UCSD-AML1 (cell line): ENCODE measurements at regions not wholly inside any gene's neighbourhood (a gene's known extent, or its start where the extent isn't known, plus 50 kb on each side); places are given as distances from the start of the nearest gene placed in this dataset.

Experiments
- DNase-seq: peaks from one replicate; lab custom pipeline; 2025; ENCODE audit not compliant: unreplicated experiment; lab: John Stamatoyannopoulos, UW

DNA sequence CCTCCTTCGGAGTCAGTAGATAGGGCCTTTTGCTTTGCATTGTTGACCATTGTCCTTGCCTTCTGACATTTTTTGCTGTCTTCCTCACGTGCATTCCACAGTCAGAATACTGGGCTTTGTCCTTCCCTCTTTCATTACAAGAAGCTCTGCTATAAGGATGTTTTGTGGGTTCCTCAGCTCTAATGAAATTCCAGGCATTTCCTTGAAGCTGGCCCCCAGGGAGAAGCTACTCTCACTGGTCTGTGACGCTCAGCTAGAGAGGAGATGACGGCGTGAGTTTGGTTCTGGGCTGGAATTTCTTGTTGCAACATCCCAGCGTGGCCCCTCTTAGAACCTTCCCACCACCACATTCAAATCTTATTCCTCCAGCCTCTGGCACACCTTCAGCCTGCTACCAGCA is 210.2 kb downstream of the TJP1 start:
- no peak for DNase-seq

DNA sequence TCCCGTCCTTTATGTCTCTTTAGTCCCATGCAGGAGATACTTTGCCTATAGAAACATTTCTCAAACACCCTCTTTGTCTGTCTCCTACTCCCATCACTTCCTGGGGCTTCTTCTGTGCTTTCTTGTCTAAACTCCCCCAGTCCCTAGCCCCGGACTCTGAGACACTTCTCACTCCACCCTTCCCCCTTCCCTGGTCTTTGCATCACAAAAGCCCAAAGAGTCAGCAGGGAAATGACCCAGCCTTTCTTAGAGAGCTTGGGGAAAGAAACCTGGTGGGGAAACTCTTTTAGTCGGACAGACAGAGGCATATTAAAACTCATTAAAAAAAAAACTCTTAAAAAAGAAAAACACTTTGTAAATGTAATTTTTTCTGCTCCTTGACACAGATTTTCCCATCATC is 211.2 kb downstream of the TJP1 start:
- DNase-seq = no peak

DNA sequence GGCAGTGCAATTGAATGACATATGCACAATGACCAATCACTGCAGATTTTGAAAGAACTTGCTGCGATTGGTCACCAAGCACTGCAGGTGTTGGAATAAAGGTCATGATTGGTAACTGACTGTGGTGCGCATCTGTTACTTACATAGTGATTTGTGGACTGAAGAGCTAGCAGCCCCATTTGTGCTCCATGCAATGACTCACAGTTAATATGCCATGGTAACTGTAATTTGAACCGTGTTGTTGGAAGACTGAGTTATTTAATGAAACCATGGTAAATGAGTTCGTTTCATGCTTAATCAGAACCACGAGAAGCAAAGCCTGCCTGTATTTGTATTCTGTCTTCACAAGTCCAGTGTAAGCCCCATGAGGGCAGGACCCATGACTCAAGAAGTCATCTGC is 220.5 kb downstream of the TJP1 start:
- no peak for DNase-seq

DNA sequence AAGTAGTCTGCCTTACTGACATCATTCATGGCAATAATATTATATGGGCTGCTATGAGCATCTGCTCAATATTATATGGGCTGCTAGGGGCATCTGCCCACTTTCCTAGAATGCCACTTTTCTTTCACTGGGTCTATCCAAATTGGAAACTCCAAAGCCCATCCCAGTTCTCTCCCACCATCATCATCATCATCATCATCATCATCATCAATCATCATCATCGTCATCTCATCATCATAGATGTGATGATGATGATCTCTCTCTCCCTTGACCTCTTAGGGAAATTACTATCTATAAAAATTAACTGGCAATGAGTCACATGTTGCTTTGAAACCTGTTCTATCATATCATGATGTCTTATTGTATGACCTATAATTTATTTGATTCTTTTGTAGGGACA is 222.0 kb downstream of the TJP1 start:
- DNase-seq = no peak

DNA sequence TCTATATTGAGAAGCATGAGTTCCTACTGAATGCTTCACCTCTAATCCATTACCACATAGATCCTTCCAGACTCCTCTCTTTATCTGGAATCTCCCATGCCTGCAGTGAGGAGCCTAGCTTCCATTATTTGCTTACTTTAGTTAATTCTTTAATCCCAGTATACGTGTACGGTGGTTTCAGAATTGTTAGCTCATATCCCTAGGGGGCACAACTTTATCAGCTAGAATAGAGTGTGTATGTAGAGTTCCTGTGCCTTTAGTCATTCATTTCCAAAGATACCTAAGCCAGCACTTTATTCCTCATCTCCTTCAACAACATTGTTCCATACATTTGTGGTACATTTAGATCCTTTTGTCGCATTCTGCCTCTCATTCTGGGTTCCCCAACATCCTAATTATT is 226.0 kb downstream of the TJP1 start:
- no peak for DNase-seq

DNA sequence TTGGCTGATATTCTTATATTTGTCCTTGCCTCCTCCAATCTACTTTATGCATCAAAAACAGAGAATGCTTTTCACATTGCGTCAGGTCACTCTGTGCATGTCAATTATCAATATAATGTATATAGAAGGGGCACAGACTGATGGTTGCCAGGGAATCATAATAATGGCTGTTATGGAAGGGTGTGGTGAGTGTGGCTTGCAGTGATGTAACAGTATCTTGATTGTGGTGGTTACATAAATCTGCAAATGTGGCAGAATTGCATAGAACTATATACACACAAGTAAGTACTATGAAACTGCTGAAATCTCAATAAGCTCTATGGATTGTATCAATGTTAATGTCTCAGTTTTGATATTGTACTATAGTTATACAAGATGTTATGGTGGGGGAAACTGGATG is 228.6 kb downstream of the TJP1 start:
- DNase-seq = no peak

DNA sequence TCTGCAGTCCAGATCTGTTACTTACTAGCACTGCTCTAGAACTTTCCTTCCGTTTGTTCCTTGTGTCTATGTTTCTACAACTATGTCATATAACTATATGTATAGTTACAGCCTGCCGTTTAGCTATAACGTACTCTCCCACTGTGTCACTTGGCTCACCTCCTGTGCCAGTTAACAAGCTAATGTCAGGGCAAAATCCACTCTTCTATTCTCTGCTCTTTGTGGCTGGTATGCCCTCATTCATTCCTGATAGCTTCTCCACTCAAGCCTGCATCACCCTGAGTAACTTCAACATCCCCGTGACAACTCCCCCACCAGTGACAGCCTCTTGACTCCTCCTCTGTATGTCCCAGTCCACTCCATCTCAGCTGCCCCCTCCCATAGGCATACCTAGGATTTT is 229.2 kb downstream of the TJP1 start:
- no peak for DNase-seq

DNA sequence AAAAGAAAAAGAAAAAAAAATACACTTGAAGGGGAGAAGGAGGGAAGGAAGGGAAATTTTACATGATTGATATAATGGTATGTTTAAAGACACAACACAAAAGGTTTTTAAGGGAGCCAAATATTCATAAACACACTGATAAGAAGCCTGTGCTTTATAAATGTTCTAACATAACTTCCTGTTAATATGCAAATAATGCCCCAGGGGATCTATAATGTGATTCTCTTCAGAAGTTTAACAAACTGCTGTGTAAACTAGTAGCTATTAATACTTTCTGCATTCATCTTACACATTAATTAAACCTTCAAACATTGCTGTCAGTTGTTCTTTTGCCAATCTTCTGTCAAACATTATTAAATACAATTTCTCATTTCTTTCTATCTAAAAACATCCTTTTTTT is 231.6 kb downstream of the TJP1 start:
- no peak for DNase-seq

DNA sequence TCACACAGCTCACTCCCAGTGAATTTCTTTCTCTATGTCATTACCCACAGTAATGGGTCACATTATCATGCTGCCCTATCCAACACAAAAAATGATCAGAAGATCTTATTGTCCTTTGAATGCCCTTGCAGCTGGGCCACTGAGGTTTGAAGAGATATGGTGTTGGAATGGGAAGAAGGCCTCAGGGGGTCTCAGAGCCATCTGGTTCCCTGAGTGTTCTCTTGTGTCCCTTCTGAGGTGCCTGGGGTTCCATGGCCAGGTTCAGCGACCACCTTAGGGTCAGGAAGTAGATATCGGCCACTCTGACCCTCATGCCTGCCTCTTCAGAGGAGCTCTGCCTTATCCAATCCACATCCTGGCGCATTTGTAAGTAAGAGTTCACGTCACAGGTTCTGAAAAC is 232.3 kb downstream of the TJP1 start:
- DNase-seq = no peak

DNA sequence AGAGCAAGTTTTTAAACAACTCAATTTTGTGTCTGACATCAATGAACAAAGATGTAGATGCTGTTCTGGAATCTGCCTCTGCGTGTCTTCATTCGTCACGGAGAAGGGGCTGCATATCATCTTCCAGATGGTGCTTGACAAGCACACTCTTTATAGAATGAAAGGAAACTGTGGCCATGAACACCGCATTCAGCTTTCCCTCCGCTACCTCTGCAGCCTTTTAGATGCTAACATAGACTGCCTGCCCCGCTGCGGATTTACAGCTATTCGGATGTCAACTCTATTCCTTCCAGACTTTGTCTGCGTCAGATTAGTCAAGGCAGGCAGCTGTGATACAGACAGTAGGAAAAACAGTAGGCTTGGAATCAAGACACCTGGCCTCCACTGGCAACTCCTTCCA is 232.9 kb downstream of the TJP1 start:
- no peak for DNase-seq

DNA sequence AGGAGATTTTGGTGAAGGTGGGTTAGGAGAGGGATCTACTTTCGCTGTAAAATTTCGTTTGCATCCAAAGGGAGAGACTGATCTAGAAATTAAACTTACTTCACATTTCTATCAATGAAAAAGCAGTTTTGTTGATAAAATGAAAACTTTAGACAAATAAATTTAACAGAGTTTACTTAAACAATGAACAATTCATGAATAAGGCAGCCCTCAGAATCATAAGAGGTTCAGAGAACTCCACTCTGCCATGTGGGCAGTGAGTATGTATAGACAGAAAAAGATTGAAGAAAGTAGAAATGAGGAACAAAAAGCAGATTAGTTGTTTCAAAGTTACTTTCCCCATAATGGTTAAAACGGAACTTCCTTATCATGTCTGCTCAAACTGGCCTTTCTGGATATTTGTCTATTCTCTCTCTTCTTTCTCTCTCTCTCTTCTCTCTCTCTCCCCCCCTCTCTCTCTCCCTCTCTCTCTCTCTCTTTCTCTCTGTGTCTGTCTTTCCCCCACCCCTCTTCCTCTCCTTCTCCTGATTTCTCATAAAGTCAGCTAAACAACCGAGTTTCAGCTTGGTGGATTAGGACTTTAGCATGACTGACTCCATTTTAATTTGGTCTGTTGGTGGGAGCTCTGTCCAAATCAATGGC is 248.9 kb downstream of the TJP1 start:
- DNase-seq = no peak

DNA sequence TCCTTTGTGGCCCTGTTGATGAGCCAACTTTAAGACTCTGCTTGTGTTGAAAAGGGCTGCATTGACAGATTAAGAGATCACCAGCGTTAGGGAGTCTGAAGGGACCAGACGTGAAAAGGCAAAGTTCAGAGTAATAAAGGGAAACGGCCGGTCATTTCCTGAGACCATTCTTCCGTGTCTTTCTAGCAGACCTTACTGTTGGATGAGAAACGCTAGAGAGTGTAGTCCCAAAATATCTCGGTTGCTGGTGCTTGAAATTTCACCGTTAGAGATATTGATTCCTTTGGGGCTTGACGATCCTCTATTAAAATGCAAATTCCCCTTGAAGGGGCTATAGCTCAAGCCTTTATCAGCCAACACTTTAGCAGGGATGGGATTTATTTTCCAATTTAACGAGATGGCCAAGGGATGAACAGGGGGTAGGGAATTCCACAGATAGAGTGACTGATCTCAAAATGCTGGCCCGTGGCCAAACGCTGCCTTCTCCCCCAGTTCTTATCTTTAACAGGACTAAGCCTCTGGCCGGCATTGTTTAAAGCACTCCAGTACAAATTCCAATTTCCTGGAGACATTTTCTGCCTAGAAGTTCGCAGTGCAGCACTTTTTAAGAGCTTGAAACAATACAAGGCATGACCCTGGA is 250.4 kb downstream of the TJP1 start:
- DNase-seq = no peak

DNA sequence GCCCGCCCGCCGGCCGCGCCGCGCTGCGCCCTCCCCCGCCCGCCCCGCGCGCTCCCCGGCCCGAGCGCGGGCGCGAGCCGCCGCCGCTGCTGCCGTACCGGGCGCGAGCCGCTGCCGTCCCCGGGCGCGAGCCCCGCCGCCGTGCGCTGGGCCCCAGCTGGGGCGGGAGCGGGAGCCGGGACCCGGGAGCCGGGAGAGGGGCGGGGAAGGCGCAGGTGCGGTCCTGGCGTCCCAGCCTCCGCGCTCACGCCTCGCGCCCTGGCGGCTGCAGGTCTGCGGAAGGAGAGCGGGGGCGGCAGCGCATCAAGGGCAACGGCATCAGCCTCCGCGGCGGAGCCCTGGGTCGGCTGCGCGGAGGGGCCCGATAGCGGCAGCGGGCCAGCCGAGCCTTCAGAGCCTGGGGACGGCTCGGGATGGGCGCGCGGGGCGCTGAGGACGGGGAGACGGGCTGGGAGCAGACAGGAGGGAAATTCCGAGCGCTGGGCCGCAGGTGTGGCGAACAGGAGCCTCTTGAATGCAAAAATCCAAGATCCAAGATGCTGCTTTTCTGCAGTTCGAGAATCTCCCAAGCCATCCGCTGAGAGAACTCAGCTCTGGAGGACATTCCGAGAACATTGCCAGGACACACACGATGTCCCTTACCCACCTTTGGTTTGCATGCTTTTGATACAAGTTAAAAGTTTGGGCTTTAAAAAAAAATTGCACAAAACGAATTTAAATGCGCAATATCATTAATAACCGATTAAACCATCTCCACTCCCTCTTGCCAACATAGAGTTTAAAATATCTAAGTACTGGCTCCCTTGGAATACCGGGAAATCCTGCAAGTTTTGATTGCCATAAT is 251.1 kb downstream of the TJP1 start:
- DNase-seq = peak; percentile 61

DNA sequence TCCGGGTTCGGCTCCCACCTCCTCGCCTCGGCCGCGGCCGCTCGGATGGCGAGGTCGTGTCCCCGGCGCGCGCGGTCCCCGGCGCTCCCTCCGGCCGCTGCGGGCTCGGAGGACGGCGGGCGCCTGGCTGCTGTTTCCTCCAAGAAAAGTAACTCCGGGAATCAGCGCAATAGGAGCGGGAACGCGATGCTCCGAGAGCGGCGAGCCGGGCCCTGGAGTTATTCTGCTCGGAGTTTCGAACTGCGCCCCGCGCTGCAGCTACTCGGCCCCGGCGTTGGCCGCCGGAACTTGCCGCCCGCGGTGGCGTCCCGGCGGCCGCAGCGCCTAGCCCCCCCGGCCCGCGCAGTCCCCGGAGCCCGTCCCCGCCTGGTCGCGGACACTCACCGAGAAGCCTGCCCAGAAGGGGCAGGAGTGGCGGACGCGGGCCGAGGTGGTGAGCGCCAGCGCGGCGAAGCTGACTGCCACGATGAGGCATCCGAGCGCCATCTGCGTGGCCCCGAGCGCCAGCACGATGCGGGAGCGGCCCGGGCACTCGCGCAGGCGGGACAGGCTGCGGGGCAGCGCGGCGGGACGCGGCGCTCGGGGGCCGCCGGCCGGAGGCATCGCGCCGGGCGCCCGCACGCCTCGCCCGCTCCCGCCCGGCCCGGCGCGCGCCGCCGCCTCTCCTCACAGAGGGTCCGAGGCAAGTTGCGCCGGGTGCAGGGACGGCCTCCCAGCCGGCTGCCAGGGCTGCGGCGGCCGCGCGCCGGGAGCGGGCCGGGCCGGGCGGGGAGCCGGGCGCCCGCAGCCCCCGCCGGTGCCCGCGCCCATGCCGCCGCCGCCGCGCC is 251.9 kb downstream of the TJP1 start:
- peak; percentile 63 for DNase-seq

DNA sequence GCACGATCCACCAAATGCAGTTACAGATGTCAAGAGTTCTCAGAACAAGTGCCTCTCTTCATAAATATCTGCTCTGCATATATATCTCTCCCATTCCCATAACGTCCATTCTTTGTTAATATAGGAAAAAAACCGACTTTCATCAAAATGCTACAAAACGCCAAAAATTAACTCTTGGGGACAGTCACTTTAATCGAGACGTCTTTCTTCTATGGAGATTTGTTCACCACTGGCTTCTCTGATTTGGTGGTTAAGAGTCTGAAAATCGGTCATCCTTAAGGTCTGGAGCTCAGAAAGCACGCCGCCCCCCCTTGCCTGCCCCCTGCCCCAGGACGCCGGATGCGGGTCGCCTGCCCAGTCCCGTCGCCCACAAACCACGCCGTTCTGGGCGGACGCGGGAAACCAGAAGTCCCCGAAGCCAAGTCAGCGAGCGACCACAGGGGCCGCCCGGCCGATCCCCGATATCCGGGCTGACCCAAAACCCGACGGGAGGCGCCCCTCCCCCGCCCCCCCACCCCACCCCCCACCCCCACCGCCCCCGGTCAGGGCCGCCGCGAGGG is 252.7 kb downstream of the TJP1 start:
- peak; percentile 74 for DNase-seq

DNA sequence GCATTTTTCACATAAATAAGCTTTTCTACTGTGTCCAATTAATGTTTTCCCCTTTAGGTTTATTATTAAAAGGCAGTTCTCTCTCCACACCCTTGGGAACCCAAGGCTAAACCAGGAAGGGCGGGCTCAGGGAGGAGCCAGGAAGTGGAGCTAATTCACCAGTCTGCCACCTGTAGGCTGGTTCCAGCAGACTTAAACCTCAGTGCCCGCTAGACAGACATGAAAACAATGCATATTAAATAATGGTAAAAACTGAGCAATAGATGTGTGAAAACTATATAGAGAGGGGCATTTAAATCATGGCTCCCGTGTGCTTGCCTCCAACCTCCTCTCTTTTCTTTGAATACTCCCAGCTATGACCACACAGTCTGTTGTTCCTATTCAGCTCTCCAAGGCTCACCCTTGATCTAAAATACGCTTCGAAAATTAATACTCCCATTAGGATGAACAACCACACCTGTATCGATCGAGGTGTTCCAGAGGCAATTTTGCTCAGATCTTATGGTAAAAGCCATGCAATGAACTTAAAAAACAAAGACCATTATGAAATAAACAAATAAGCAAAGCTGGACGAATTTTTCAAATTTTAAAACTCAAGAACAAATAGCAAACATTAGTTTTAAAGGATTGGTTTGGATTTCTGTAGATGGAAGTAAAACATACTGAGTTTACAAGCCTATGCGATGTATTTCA is 253.3 kb downstream of the TJP1 start:
- peak; percentile 62 for DNase-seq

DNA sequence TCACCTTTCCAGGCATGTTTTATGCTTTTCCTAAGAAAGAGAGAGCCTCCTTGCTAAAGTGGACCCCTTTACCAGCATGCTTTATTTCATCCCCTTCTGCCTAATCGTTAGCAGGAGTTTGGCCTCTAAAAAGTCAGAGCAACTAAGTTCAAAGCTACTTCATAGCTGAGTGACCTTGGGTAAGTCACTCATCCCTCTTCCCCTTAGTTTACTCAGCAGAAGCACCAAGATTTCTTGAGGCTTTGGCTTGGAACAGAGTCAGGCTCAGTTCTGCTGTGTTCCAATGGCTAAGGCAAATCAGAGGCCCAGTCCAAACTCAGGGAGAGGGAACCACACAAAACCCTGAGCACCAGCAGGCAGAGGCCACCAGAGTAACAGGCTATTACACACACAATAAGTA is 254.9 kb downstream of the TJP1 start:
- DNase-seq = no peak

DNA sequence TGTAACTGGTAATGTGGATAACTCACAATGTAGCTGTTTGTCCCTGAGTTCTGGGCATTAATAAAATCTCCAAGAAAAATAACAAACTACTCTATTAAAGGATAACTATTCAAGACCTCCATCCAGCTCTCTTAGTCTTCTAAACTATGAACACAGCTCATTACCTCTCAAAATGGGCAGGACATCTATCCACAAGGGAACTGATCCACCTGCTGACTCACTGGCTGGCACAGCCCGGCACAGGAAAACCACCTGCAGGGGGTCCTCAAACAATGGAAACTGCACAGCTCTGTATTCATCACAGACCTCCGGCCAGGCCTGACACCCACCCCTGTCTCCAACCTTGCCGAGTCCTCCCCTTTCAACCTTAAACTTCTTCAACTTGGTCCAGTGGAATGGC is 255.4 kb downstream of the TJP1 start:
- no peak for DNase-seq

DNA sequence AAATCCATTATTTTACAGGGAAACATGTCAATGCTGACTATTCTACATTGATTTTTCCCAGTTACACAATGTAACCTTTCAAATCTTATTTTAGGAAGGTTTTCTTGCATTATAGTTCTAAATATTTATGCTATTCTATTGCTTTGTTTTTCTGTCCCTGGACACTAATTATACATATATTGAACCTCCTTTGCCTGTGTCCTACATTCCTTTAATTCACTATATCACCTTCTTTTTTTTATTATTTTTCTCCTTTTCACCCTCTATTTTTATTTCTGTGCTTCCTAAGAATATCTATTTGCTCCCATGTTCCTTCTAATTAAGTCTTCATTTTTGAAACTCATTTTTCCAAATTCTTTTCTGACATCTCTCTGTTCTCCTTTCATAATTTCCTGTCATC is 259.2 kb downstream of the TJP1 start:
- no peak for DNase-seq

DNA sequence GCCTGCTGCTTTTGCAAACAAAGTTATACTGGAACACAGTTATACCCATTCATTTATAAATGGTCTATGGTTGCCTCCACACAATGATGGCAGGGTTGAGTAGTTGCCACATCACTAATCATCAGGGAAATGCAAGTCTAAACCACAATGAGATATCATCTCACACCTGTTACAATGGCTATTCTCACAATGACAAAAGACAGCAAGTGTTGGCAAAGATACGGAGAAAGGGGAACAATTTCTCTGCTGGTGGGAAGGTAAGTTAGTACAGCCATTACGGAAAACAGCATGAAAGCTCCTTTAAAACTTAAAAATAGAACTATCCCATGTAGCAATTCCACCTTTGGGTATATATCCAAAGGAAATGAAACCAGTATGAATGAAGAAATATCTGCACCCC is 261.4 kb downstream of the TJP1 start:
- DNase-seq = no peak

DNA sequence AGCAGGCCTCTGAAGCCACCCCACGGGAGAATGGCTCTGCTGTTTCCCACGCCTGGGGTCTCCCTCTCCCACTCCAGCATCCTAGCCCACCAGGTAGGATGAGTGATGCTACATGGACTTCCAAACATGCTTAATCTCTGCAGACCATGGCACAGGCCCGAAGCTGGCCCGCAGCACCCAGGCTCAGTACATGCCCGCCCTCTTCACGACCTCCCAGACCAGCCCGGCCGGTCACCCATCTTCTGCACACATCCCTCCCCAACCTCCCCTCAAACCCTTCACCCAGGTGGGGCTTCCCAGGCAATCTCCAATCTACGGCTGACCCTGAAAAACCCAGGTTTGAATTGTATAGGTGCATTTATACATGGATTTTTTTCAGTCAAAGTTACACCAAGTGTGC is 264.0 kb downstream of the TJP1 start:
- no peak for DNase-seq
